ELR (cell line): ENCODE measurements at regions not wholly inside any gene's neighbourhood (a gene's known extent, or its start where the extent isn't known, plus 50 kb on each side); places are given as distances from the start of the nearest gene placed in this dataset.
"Not testable (repeated sequence)": the region's sequence is repeated elsewhere in the genome, so short reads cannot be mapped to it uniquely, and the experiment has no call there.

Source experiments
- DNase-seq: peaks from one replicate; pipeline ENCODE4 v3.0.0-alpha.2; 2015; ENCODE audit warnings: low read depth

- DNase-seq = no peak
Measured at GRCh38 chrX:75673468-75673867, 111.6 kb downstream of the MAGEE2 start.

- DNase-seq = no peak
Measured at GRCh38 chrX:75655627-75656026, 129.4 kb downstream of the MAGEE2 start.

- DNase-seq = no peak
Measured at GRCh38 chrX:75649829-75650228, 127.0 kb upstream of the ZDHHC15 start.

- DNase-seq = no peak
Measured at GRCh38 chrX:75648803-75649588, 126.2 kb upstream of the ZDHHC15 start.

- no peak for DNase-seq
Measured at GRCh38 chrX:75642811-75643361, 120.0 kb upstream of the ZDHHC15 start.

GRCh38 chrX:75638332-75638731 is 115.5 kb upstream of the ZDHHC15 start:
- no peak for DNase-seq

GRCh38 chrX:75625232-75625631 is 102.4 kb upstream of the ZDHHC15 start:
- no peak for DNase-seq

GRCh38 chrX:75623535-75623934 is 100.7 kb upstream of the ZDHHC15 start:
- no peak for DNase-seq

- DNase-seq = no peak
Measured at GRCh38 chrX:75609406-75609805, 86.6 kb upstream of the ZDHHC15 start.

- peak; percentile 24 for DNase-seq
Measured at GRCh38 chrX:75603833-75604232, 81.0 kb upstream of the ZDHHC15 start.

GRCh38 chrX:75602022-75602421 is 79.2 kb upstream of the ZDHHC15 start:
- DNase-seq = not testable (repeated sequence)

- no peak for DNase-seq
Measured at GRCh38 chrX:75596178-75596577, 73.3 kb upstream of the ZDHHC15 start.

GRCh38 chrX:75593186-75593585 is 70.3 kb upstream of the ZDHHC15 start:
- DNase-seq = not testable (repeated sequence)

- DNase-seq = no peak
Measured at GRCh38 chrX:75582511-75582910, 59.7 kb upstream of the ZDHHC15 start.
